GDM1 (cell line): ENCODE measurements at regions not wholly inside any gene's neighbourhood (a gene's known extent, or its start where the extent isn't known, plus 50 kb on each side); places are given as distances from the start of the nearest gene placed in this dataset.

Experiments
- DNase-seq: peaks from one replicate; lab custom pipeline; 2025; lab: John Stamatoyannopoulos, UW

DNA sequence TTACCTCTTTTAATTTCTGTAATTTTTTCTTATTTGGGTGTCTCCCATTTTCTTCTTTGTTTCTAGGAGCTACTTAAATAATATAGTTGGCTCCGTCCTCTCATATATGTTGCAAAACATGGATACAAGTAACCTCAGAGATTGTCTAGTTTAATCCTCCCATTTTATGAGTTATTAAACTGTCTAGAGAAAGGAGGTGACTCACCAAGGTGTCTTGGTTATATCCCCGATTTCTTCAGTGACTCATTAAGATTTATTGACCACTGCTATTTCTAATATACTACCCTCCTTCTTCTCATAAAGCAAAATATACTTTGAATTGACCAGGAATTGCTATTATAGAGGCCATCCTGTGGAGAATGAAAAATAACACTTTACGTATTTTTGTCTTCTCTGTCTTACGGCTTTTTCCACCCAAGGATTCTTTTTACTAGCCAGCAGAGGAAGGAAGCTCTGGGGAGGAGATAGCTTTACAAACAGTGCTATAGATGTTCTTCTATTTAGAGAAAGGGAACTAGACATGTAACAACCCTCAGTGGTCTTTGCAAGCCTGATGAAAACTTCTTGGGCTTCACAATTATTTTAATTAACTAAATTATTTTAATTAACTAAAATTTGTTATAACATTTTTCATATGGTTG, 300.4 kb upstream of the TNP1 start:
- DNase-seq: no peak

DNA sequence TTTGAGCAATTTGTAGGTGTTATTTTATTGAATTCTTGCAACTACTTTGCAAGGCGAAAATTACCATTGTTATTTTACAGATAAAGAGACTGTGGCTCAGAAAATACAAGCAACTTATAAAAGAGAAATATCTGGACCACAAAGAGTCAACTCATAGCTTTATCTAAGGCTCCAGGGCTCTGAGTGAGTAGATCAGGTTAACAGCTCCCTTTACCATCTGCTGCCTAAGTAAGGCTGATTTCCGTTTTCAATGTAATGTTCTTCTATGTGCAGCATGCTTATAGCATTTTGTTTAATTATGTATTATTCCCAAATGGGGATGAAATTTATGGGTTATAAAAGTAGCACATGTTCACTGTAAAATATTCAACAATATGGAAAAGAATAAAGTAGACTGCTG, 299.1 kb upstream of the TNP1 start:
- no peak for DNase-seq

DNA sequence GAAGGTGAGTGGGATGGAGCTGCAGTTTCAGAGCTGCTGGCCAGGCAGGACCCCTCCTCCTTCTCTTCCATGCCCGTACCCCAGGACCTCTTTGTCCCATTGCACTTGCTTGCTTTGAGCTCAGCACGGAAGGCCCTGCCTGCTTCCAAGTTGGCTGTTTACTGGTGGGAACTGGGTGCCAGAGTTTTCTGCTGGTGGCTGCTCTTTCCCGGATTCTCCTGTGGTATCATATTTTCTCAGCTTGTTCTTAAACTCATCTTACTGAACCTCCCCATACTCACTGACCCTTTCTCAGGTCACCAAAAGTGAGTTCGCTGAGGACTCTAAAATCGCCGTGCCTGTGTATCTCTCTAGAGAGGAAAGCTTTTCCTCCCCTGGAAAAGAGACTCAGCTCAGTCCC, 297.7 kb upstream of the TNP1 start:
- DNase-seq: no peak

DNA sequence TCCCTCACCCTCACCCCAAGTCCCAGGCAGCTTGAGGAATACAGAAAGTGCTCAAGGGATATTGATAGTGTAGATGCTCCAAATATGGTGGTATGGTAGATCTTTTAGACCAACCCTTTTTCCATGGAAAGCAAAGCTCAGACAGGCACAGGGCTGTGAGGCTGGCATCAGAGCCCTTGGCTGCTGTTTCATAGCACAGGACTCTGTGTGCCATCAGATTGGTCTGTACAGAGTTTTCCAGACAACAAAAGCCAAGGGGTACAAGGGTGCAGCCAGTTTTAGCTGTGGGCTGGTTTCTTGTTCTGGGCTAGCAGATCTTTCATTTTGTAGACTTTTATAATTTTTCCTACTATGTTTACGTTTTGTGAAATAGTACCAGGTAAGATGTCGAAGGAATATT, 296.9 kb upstream of the TNP1 start:
- DNase-seq: no peak

DNA sequence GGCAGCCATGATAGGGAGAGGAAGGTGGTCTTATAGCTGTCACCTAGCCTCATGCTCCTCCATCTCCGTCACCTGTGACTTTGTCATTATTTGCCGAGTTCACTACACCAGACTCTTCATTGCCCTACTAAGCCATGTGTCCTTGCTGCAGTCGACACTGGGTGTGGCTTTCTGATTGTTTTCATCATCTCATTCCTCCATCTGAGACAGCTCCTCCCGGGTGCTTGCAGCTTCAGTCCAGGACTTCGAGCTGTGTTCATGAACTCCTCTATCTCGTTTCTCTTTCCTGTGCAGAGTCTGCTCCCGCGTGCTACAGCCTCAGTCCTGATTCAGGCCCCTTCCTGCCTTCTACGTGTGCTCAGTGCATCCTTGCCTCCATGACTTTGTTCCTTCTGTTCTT, 295.1 kb upstream of the TNP1 start:
- DNase-seq: no peak

DNA sequence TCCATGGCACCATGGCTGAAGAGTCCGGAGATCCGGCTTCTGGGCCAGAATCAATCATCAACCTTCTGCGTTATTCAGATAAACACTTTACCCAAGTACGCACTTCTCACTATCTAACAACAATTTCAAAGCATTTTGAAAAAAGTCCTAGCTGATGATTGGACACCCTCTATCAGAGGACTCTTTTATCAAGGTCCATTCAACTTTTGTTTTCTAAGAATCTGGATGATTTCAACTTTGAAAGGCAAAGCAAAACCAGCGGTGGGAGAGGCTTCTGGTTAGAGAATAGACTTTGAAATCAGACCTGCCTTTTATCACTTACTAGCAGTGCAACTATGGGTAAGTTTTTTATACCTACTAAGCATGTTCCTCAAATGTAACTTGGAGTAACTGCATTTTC, 293.6 kb upstream of the TNP1 start:
- no peak for DNase-seq

DNA sequence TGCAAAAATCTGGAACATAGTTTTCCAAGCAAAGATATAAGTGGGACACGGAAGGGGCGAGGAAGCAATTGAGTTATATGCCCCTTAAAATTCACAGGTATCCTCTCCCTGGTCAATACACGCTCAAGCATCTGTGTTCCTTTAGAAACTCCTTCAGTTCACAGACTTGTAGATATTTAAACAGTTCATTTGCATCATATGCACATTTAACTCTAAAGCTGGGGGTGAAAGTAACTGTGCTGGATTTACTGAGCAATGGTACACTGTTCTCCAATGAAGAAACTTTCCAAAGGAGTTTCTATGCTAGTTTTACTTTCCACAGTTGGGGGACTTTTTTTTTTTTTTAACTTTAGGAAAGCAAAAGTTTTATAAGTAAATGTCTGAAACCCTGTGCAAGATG, 293.0 kb upstream of the TNP1 start:
- no peak for DNase-seq

DNA sequence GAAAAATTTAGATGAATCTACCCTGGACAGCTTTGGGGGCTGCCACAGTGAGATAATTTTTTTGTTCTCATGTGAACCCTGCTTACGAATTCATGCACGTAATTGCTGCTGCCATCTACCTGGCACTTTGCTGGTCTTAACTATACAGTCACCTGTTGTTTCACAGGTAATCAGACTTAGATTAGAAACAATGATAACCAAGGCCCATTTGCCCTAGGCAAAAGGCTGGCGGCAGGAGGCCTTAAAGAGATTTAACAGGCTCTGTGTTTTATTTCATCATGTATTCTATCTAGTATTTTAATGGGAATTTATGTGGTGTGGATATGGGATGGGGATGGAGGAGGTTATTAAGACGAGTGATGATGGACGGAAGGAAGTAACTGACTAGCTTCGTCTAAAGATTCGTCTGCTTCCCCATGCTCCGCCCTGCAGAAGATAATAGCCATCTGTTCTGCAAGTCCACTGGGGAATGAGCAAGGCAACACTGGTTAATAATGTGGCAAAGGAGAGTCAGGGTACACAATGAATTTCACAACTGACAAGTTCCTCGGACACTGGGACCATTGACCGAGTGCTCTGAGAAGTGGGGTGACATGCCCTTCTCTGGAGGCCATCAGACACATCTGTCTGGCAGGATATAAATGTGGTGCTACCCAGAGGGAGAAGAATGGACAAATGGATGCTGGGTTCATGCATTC, 291.8 kb upstream of the TNP1 start:
- no peak for DNase-seq

DNA sequence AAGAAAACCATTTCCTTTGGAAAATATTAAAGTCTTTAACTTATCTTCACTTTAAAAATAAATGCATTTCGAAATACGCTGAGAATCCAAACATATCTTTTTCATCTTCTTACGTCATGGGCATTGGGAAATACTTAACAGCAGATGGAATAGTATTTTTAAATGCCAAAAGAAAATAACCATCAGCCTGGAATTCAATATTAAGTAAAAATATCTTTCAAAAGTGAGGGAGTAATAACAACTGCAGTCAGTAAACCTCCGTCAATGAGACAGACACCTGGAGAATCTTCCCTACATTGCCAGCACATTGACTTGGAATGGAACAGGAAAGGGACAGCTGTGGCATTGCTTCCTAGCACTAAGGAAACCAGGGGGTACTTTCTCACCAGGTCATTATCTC, 290.4 kb upstream of the TNP1 start:
- DNase-seq: no peak

DNA sequence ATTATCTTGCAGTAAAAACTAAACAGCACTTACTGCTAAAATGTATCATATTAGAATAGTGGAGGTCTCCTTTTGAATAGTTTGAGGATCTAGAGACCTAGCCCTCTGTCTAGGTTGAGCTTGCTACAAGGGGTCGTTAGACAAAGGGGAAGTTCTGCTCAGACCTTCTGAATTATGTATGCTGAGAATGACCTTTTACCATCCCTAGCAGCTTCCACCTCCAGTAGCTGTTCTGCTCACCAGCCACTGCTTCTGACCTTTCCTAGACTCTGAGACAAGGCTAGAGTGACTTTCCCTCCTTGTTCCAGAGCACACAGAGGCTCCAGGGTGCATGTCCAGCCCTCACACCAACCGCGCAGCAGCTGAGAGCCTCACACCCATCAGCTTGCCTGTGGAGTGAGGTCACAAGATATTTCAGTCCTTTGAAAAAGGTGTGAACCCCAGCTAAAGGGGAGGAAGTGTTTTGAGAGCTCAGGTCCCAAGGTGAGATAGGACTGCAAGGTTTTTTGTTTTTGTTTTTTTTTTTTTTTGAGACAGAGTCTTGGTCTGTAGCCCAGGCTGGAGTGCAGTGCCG, 289.3 kb upstream of the TNP1 start:
- DNase-seq: no peak

DNA sequence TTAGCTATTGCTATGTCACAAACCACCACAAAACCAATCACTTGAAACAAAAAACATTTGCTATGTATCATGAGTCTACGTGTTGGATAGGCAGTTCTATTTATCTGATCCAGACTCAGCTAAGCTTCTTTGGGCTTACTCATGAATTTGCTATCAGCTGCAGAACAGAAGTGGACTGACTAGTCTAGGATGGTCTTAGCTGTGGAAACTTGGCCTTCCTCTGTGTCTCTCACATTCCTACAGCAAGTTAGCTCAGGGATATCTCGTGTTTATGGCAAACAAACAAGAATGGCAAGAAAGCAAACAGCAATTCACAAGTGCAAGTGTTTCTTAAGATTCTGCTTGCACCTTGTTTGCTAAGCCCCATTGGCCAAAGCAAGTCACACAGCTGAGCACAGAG, 288.0 kb upstream of the TNP1 start:
- DNase-seq: no peak

DNA sequence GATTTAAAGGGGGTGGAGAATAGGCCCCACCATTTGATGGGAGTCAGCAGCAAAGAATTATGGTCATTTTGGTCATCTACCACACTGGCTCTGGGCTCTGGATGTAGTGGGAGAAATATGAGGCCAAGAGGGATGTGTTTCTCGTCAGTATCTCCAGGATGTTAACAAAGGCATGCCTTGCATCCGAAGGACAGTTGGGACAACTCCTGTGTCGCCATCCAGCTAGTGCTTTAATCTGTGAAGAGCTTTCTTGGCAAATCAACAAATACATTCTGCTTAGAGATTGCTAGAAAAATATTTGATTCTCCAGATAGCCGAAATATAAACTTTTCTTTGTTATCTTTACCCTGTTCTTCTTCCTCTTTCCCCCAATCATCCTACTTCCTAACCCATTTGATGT, 287.1 kb upstream of the TNP1 start:
- DNase-seq: no peak

DNA sequence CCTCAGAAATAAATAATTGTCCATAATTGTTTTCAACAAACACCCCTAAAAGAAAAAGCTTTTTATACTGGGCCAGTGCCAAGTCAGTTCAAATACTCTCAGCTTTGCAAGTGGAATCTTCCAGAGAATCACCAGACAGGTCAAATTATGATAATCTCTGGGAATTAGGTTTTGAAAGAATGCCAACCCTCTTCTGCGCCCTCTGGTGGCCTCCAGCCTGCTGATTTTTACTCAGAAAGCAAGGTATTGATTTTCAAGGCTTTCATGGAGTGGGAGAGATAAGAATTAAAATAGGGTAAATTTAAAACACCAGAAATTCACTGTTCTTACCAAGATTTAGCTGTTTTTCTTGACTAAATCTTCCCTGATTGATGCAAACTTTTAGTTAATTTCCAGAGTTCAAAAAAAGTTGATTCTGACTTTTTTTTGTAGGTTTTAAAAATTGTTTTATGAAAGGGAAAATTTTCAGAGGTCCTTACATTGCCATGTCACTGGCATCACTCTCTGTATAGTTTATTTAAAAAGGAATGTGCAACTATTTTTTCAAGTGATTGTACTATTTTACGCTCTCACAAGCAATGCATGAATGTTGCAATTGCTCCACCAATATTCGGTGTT, 282.9 kb upstream of the TNP1 start:
- no peak for DNase-seq

DNA sequence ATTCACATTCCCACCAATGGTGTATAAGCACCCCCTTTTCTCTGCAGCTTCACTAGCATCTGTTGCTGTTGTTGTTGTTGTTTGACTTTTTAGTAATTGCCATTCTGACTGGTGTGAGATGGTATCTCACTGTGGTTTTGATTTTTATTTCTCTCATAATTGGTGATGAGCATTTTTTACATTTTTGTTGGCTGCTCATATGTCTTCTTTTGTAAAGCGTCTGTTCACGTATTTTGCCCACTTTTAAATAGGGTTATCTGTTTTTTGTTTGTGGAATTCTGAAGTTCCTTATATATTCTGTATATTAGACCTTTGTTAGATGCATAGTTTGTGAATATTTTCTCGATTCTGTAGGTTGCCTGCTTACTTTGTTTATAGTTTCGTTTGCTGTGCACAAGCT, 278.4 kb upstream of the TNP1 start:
- DNase-seq: no peak

DNA sequence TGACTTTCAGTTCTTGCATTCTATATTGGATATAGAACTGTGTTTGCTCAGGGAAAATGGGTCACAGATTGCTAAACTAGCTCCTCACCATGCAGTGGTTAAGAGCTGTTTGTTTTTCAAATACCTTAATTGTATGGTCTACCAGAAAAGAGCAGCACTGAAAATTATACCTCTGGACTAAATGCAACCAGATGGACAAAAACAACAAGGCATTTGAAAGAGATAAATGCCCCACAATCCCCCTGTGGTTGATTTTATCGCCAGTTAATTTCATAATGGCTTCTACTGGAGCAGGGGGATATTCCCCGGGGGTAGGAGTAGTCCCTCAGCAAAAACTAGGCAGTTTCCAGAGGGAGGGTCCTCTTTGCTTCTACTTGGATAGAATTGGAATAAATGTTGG, 267.9 kb upstream of the TNP1 start:
- no peak for DNase-seq

DNA sequence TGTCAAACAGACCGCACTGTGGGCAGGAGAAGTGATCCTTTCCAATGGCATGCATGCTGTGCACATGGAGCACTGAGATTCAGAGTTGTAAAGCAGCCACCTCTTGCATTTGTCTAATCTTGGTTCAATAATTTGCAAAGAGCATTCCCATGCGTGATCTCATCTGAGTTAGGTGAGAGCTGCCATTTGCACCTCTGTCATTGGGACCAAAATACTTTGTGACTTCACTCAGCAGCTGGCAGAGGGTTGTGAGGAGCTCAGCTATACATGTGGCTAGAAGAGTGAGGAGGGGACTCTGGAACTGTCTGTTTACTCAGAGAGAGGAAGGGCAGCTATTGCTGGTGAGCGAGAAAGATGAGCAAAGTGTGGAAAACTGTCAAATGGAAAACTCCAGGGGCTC, 265.1 kb upstream of the TNP1 start:
- no peak for DNase-seq

DNA sequence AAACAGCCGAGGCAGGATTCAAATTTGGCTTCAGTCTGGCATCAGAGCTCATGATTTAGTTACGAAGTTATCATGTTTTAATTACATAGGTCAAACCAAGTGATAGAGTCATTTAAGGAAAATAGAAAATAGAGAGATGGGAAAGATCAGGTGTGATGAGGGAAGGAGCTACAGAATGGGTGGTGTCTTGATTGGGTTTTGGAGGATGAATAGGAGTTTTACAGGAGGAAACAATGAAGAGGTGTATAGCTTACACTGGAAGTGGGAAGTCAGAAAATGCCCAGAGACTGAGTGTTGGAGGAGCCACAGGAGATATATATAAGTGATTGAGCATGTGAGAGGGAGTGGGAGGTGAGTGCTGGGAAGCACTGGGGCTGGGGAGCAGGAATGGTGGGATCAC, 264.2 kb upstream of the TNP1 start:
- no peak for DNase-seq

DNA sequence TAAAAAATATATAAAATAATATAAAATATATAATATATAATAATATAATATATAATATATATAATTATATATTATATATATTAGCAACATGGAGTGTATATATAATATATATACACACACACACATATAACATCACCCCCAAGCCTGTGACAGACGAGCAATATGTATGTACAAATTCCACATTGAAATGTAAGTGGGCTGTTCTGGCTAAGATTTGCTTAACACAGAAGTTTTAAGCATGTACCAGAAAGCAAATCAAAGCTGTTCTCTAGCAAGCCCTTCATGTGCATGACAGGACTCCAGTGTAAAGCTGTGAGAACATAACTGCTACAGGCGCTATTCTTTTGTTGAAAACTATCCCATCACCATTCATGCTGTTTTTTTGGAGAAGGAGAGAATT, 261.7 kb upstream of the TNP1 start:
- no peak for DNase-seq

DNA sequence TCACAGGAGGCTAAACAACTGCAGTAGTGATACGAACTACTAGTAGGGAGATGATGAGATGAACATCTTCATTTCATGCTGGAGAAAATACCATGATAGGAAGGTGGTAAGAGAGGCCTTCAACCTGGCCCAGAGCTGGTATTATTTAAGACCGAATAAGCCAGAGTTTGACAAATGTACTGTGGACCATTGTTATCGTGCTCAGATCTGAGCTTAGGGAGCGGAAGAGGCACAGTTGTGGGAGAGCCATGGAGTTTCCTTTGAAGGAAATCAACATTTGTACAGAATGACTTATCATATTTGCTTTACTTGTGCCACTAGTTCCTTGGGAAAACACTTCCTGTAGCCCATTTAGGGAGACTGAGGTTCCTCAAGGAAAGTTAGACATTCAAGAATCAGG, 260.6 kb upstream of the TNP1 start:
- no peak for DNase-seq

DNA sequence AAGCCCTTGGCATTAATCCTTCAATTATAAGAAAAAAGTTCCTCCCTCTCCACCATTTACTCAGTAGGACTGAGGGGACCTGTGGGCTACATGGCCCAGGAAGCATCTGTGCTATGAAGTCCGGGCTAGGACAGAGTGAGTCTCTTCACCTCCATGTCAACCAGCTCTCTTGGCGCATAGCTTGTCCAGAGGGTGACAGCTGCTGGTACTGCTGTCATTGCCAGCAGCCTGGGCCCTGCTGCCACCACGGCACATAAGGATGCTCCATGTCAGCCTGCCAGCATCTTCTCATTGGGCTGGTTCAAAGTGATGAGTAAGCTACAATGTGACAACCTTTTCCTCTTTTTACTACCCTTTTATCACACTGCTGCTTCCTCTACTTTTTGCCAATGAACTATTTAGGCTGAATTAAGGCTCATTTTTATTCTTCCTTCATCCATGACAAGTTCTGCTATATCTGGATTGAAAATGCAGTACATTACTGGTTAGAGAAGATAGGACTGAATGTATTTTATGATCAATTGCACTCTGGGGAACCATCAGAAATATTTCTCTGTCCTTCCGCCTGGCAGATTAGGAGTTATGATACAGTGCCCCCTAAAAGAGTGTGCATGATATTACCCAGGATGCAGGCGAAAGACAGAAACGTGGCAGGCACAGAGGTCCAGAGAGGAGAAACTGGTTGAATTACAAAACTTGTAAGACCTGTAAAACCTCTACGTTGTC, 258.9 kb upstream of the TNP1 start:
- DNase-seq: no peak

DNA sequence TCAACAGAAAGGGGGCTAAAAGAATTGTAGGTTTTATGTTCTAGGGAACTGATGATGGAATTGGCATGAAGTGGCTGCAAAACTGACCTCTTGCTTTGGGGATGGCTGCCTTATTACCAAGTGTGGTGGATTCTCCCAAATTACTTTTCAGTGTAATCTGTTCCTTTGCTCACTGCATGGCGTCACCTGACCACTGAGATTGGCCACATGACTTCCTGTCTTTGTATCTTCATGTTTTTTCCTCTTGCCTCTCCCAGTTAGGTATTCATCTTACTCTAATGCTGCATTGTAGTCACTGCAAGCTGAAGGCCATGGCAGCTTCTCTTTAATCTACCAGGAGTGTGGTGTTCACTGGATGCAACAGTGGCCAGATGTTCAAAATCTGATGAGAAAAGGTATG, 257.7 kb upstream of the TNP1 start:
- no peak for DNase-seq

DNA sequence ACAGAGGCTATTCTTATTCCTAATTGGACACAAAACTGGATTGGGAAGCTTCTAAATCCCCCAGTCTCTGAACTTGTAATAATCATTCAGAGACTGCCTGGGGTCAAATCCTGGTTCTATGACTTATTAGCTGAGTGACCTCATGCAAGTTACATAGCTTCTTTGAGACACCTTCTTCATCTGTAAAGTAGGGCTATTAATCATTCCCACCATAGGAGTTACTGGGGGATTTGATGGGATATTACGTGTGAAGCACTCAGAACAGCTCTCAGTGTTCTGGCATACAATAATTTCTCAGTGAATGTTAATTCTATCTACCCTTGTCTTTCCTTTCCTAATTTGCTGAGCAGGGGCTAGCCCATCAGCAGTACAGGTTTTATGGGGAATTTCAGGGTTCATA, 256.7 kb upstream of the TNP1 start:
- DNase-seq: no peak

DNA sequence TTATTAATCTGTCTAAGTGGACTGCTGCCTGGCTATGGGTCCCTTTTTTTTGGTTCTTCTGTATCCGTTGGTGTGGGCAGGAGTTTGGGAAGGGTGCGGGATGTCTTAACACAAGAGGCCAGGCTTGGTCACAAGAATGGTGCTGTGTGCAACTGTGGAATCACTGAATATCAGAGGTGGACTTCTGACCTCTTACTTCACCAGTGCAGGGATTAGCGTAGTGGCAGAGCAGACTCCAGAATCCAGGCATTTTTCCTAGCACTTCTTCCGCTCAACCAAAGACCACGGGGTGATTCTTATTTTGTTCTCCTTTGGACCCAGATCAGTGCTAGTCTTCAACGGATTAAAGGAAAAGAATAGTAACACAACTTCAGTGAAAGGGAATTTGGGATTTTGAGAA, 254.3 kb upstream of the TNP1 start:
- no peak for DNase-seq
